ENCODE measurements at regions not wholly inside any gene's neighbourhood (a gene's known extent, or its start where the extent isn't known, plus 50 kb on each side); places are given as distances from the start of the nearest gene placed in this dataset.
"Not testable (repeated sequence)": the region's sequence is repeated elsewhere in the genome, so short reads cannot be mapped to it uniquely, and the experiment has no call there.

GRCh38 chr10:21463436-21463835, 62.0 kb downstream of the SKIDA1 start:
- H3K36me3 Mint-ChIP-seq = no peaks in the 10 kb centered on the region
- DNase-seq (ENCODE audit: low spot score) = no peak
- no peak overlapping the region for H3K27ac Mint-ChIP-seq
- peaks cover 0 to 7% of the 10 kb centered on the region in 2 donors for H3K27me3 Mint-ChIP-seq
- H3K4me1 Mint-ChIP-seq (ENCODE audit: low read depth in 2 of 2) = no peaks in the 10 kb centered on the region
- H3K4me3 Mint-ChIP-seq = no peak overlapping the region
- no peaks in the 10 kb centered on the region for H3K9me3 Mint-ChIP-seq
- ATAC-seq = no peak

- H3K4me3 Mint-ChIP-seq = no peak overlapping the region
- DNase-seq (ENCODE audit: low spot score) = no peak
- H3K4me1 Mint-ChIP-seq (ENCODE audit: low read depth in 2 of 2) = no peaks in the 10 kb centered on the region
- no peak overlapping the region for H3K27ac Mint-ChIP-seq
- peaks cover 4 to 7% of the 10 kb centered on the region in 2 donors for H3K27me3 Mint-ChIP-seq
- no peak for ATAC-seq
- H3K36me3 Mint-ChIP-seq = no peaks in the 10 kb centered on the region
- H3K9me3 Mint-ChIP-seq = no peaks in the 10 kb centered on the region
Measured at GRCh38 chr10:21458126-21458871, 67.2 kb downstream of the SKIDA1 start.

- Mint-ChIP-seq H3K4me3 (no peak overlapping the region), H3K27me3 (peaks cover 4 to 7% of the 10 kb centered on the region in 2 donors), H3K27ac (no peak overlapping the region), H3K4me1 (ENCODE audit: low read depth in 2 of 2) (no peaks in the 10 kb centered on the region), H3K36me3 (no peaks in the 10 kb centered on the region), H3K9me3 (no peaks in the 10 kb centered on the region)
- DNase-seq (ENCODE audit: low spot score) (no peak), ATAC-seq (no peak)
Measured at GRCh38 chr10:21456160-21456559, 69.3 kb downstream of the SKIDA1 start.

GRCh38 chr10:21452203-21452602, 73.3 kb downstream of the SKIDA1 start:
- Mint-ChIP-seq H3K36me3 (no peaks in the 10 kb centered on the region), H3K4me3 (no peak overlapping the region), H3K9me3 (no peaks in the 10 kb centered on the region), H3K27me3 (peaks cover 0 to 5% of the 10 kb centered on the region in 2 donors), H3K4me1 (ENCODE audit: low read depth in 2 of 2) (no peaks in the 10 kb centered on the region), H3K27ac (no peak overlapping the region)
- no peak for ATAC-seq
- DNase-seq (ENCODE audit: low spot score) = no peak

- Mint-ChIP-seq H3K9me3 (no peaks in the 10 kb centered on the region), H3K27me3 (peaks cover 2 to 7% of the 10 kb centered on the region in 2 donors), H3K27ac (no peak overlapping the region), H3K4me1 (ENCODE audit: low read depth in 2 of 2) (no peaks in the 10 kb centered on the region), H3K36me3 (no peaks in the 10 kb centered on the region), H3K4me3 (no peak overlapping the region)
- ATAC-seq (no peak), DNase-seq (ENCODE audit: low spot score) (no peak)
Measured at GRCh38 chr10:21449288-21449966, 76.1 kb downstream of the SKIDA1 start.

- H3K27ac Mint-ChIP-seq = no peak overlapping the region
- no peak overlapping the region for H3K4me3 Mint-ChIP-seq
- ATAC-seq = no peak
- no peaks in the 10 kb centered on the region for H3K9me3 Mint-ChIP-seq
- DNase-seq (ENCODE audit: low spot score) = no peak
- H3K36me3 Mint-ChIP-seq = no peaks in the 10 kb centered on the region
- peaks cover 2 to 7% of the 10 kb centered on the region in 2 donors for H3K27me3 Mint-ChIP-seq
- no peaks in the 10 kb centered on the region for H3K4me1 Mint-ChIP-seq (ENCODE audit: low read depth in 2 of 2)
Measured at GRCh38 chr10:21445163-21445562, 80.3 kb downstream of the SKIDA1 start.

- Mint-ChIP-seq H3K27me3 (peaks cover 2 to 7% of the 10 kb centered on the region in 2 donors), H3K27ac (no peak overlapping the region), H3K4me1 (ENCODE audit: low read depth in 2 of 2) (no peaks in the 10 kb centered on the region), H3K36me3 (no peaks in the 10 kb centered on the region), H3K4me3 (no peak overlapping the region), H3K9me3 (no peaks in the 10 kb centered on the region)
- DNase-seq (ENCODE audit: low spot score) (no peak), ATAC-seq (no peak)
Measured at GRCh38 chr10:21441625-21442024, 83.9 kb downstream of the SKIDA1 start.

- H3K36me3 Mint-ChIP-seq; H3K4me1 Mint-ChIP-seq (ENCODE audit: low read depth in 2 of 2); ATAC-seq; H3K4me3 Mint-ChIP-seq; DNase-seq (ENCODE audit: low spot score); H3K27me3 Mint-ChIP-seq; H3K9me3 Mint-ChIP-seq; H3K27ac Mint-ChIP-seq: not testable (repeated sequence)
Measured at GRCh38 chr10:21438914-21439313, 86.6 kb downstream of the SKIDA1 start.

- H3K27me3 Mint-ChIP-seq = no peaks in the 10 kb centered on the region
- H3K4me3 Mint-ChIP-seq = no peak overlapping the region
- H3K27ac Mint-ChIP-seq = no peak overlapping the region
- DNase-seq (ENCODE audit: low spot score) (no peak), ATAC-seq (no peak)
- H3K4me1 Mint-ChIP-seq (ENCODE audit: low read depth in 2 of 2) = no peaks in the 10 kb centered on the region
- no peaks in the 10 kb centered on the region for H3K36me3 Mint-ChIP-seq
- no peaks in the 10 kb centered on the region for H3K9me3 Mint-ChIP-seq
Measured at GRCh38 chr10:21437770-21438382, 87.6 kb downstream of the SKIDA1 start.

- no peak overlapping the region for H3K27ac Mint-ChIP-seq
- DNase-seq (ENCODE audit: low spot score) (no peak), ATAC-seq (no peak)
- no peaks in the 10 kb centered on the region for H3K9me3 Mint-ChIP-seq
- H3K4me1 Mint-ChIP-seq (ENCODE audit: low read depth in 2 of 2) = no peaks in the 10 kb centered on the region
- H3K27me3 Mint-ChIP-seq = peaks cover 4 to 5% of the 10 kb centered on the region in 2 donors
- no peaks in the 10 kb centered on the region for H3K36me3 Mint-ChIP-seq
- H3K4me3 Mint-ChIP-seq = no peak overlapping the region
Measured at GRCh38 chr10:21432266-21432665, 93.2 kb downstream of the SKIDA1 start.

GRCh38 chr10:21431799-21432198, 93.7 kb downstream of the SKIDA1 start:
- ATAC-seq (no peak), DNase-seq (ENCODE audit: low spot score) (no peak)
- Mint-ChIP-seq H3K4me1 (ENCODE audit: low read depth in 2 of 2) (no peaks in the 10 kb centered on the region), H3K4me3 (no peak overlapping the region), H3K27me3 (peaks cover 5 to 6% of the 10 kb centered on the region in 2 donors), H3K27ac (no peak overlapping the region), H3K36me3 (no peaks in the 10 kb centered on the region), H3K9me3 (no peaks in the 10 kb centered on the region)

GRCh38 chr10:21427804-21428481, 97.5 kb downstream of the SKIDA1 start:
- H3K27me3 Mint-ChIP-seq = peaks cover 5 to 13% of the 10 kb centered on the region in 2 donors
- H3K27ac Mint-ChIP-seq = no peak overlapping the region
- H3K9me3 Mint-ChIP-seq = no peaks in the 10 kb centered on the region
- H3K4me3 Mint-ChIP-seq = no peak overlapping the region
- no peaks in the 10 kb centered on the region for H3K4me1 Mint-ChIP-seq (ENCODE audit: low read depth in 2 of 2)
- DNase-seq (ENCODE audit: low spot score) (no peak), ATAC-seq (peak; percentile 20 to 38)
- H3K36me3 Mint-ChIP-seq = no peaks in the 10 kb centered on the region

GRCh38 chr10:21424459-21424861, 101.0 kb downstream of the SKIDA1 start:
- Mint-ChIP-seq H3K4me1 (ENCODE audit: low read depth in 2 of 2) (no peaks in the 10 kb centered on the region), H3K4me3 (no peak overlapping the region), H3K27me3 (peaks cover 5 to 13% of the 10 kb centered on the region in 2 donors), H3K27ac (no peak overlapping the region), H3K36me3 (no peaks in the 10 kb centered on the region), H3K9me3 (no peaks in the 10 kb centered on the region)
- DNase-seq (ENCODE audit: low spot score) (no peak), ATAC-seq (no peak)

GRCh38 chr10:21423850-21424249, 101.6 kb downstream of the SKIDA1 start:
- no peak for ATAC-seq
- Mint-ChIP-seq H3K27ac (no peak overlapping the region), H3K36me3 (no peaks in the 10 kb centered on the region)

More at GRCh38 chr10:21423850-21424249, 101.6 kb downstream of the SKIDA1 start:
- Mint-ChIP-seq H3K27me3 (peaks cover 5 to 13% of the 10 kb centered on the region in 2 donors), H3K4me1 (ENCODE audit: low read depth in 2 of 2) (no peaks in the 10 kb centered on the region), H3K4me3 (no peak overlapping the region), H3K9me3 (no peaks in the 10 kb centered on the region)
- DNase-seq (ENCODE audit: low spot score) = no peak
